ENCODE measurements at regions not wholly inside any gene's neighbourhood (a gene's known extent, or its start where the extent isn't known, plus 50 kb on each side); places are given as distances from the start of the nearest gene placed in this dataset.

DNA sequence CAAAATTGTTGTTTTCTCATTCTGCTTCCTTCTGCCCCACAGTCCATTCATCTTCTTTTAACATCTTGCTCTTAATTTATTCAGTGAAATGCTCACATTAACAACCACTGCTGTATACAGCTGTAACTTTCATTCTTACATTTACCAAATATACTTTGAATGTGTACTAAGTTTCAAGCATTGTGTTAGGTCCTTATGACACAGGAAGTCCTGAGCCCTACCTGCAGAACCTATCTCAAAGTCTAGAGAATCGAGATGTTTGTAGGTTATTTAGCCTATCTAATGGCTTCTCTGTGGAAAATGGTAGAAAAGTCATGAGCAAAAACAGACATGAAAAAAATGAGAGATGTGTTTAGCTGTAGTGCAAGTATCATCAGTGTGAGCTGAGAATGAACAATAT is 117.6 kb upstream of the MGAT4C start:
- H3K27ac Mint-ChIP-seq, result no peak overlapping the region
- no peaks in the 10 kb centered on the region for H3K9me3 Mint-ChIP-seq
- no peaks in the 10 kb centered on the region for H3K27me3 Mint-ChIP-seq
- no peaks in the 10 kb centered on the region for H3K36me3 Mint-ChIP-seq (ENCODE audit: low read depth)
- H3K4me3 Mint-ChIP-seq, result no peak overlapping the region
- no peaks in the 10 kb centered on the region for H3K4me1 Mint-ChIP-seq (ENCODE audit: low read depth)

DNA sequence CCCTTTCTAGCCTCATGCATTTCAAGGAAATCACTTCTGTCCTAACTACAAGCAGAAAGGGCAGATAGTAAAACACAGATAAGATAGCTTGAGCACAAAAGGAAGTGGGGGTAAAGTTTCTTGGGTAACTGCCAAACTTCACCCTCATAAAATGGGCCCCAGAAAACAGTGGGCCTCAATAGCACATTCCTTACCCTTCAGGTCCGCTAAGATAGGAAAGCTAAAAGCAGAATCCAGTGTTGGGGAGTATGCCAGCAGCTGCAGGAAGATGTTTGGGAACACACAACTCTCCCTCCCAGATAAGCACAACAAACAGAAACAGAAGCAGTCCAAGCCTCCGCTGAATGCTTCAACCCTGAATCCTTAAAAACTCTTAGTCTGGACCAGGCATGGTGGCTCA is 110.9 kb upstream of the MGAT4C start:
- Mint-ChIP-seq H3K27ac (no peak overlapping the region), H3K4me1 (ENCODE audit: low read depth) (no peaks in the 10 kb centered on the region), H3K36me3 (ENCODE audit: low read depth) (no peaks in the 10 kb centered on the region), H3K27me3 (no peaks in the 10 kb centered on the region), H3K9me3 (no peaks in the 10 kb centered on the region), H3K4me3 (no peak overlapping the region)

DNA sequence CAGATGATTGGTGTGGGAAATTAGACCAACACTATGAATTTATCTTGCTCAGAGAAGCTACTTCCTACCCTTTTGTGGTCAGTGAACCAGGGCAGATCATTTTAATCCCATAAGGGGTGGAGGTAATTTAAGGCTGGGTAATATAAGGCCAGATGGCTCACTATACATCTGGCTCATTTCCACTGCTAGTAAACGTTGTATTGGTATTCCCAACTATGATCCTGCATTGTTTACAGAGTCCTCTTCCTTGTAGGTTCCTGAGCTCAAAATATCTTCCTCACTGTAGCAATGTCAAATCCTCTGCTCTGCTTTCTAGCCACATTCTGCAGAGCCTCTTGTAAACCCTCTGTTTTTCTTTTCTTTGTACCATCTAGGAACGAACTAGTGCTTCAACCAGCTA is 93.0 kb upstream of the MGAT4C start:
- no peaks in the 10 kb centered on the region for H3K36me3 Mint-ChIP-seq (ENCODE audit: low read depth)
- H3K4me1 Mint-ChIP-seq (ENCODE audit: low read depth), result no peaks in the 10 kb centered on the region
- H3K9me3 Mint-ChIP-seq, result peaks cover 3% of the 10 kb centered on the region
- no peak overlapping the region for H3K4me3 Mint-ChIP-seq
- H3K27ac Mint-ChIP-seq, result no peak overlapping the region
- H3K27me3 Mint-ChIP-seq, result no peaks in the 10 kb centered on the region

DNA sequence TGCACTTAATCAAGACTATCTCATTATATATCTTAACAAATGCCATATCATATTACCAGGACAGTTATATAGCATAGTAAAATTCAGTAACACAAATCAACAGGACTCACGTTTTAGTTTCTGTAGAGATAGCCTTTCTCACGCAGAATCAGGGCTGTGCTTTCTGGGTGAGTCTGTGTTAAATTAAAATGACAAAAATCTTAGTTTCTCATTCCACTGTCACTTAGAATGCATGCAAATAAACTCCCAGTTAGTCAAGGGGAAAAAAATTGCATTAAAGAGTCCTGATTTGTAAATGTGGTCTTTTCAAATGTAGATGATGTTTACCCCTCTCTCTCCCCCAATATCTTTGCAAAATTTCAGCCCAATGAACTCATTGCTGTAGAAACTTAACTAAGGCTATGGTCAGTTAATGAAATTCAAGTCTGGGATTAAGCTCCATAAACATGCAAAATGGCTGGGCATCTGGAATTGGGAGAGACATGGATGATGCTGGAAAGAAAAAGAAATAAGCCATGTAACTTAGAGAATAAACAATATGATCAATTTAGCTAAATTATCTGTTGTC is 77.8 kb upstream of the MGAT4C start:
- no peak overlapping the region for H3K27ac Mint-ChIP-seq
- H3K9me3 Mint-ChIP-seq, result peaks cover 10% of the 10 kb centered on the region
- H3K27me3 Mint-ChIP-seq, result no peaks in the 10 kb centered on the region
- H3K4me3 Mint-ChIP-seq, result no peak overlapping the region
- H3K4me1 Mint-ChIP-seq (ENCODE audit: low read depth), result no peaks in the 10 kb centered on the region
- H3K36me3 Mint-ChIP-seq (ENCODE audit: low read depth), result no peaks in the 10 kb centered on the region

DNA sequence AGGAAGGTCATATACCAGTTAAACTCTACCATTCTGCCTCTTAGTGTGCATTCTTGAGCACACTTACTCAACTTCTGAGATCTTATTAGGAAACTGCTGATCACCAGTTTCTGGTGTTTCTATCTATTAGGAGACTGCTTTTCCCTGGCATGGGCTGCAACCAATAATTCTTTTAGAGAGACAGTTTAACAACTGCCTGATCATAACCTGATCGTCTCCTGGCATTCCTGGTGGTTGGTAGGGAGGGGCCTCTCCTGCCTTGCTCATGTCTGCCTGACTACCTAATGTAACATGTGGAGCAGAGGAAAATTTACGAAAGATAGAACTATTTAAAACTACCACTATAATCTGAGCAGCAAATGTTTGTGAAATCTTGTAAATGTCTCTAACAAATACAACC is 75.3 kb upstream of the MGAT4C start:
- Mint-ChIP-seq H3K4me1 (ENCODE audit: low read depth) (no peaks in the 10 kb centered on the region), H3K27me3 (no peaks in the 10 kb centered on the region), H3K36me3 (ENCODE audit: low read depth) (no peaks in the 10 kb centered on the region), H3K9me3 (peaks cover 8% of the 10 kb centered on the region), H3K27ac (no peak overlapping the region), H3K4me3 (no peak overlapping the region)

DNA sequence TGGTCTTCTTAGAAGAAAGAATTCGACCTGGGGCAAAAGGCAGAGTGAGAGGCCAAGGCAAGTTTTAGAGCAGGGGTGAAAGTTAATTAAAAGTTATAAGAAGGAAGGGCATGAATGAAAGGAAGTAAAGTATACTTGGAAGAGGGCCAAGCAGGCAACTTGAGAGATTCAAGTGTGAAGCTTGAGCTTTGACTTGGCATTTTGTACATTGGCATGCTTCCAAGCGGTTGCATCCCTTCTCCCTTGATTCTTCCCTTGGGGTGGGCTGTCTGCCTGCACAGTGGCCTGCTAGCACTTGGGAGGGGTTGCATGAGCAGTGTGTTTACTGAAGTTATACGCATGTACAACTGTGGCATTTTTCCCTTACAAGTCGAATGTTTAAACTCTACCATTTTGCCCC is 74.8 kb upstream of the MGAT4C start:
- H3K27me3 Mint-ChIP-seq, result no peaks in the 10 kb centered on the region
- H3K9me3 Mint-ChIP-seq, result peaks cover 4% of the 10 kb centered on the region
- no peak overlapping the region for H3K27ac Mint-ChIP-seq
- no peaks in the 10 kb centered on the region for H3K36me3 Mint-ChIP-seq (ENCODE audit: low read depth)
- no peaks in the 10 kb centered on the region for H3K4me1 Mint-ChIP-seq (ENCODE audit: low read depth)
- H3K4me3 Mint-ChIP-seq, result no peak overlapping the region

DNA sequence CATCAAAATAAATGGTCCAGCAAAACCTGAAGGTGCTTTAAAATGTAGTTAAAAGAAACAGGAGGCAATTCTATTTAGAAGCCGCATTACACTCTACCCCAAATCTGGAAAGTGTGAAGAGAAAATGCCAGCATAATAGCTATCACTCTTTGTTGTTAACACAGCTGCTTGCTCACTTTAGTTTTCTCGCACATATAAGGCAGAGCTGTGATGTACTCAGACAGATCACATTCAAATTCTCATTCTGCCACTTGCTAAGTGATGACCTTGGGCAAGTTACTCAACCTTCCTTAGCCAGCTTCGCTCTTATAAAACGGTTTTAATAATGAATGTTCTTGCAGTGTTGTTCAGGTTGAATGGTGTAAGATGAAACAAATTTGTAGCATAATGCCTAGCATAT is 56.0 kb upstream of the MGAT4C start:
- no peaks in the 10 kb centered on the region for H3K36me3 Mint-ChIP-seq (ENCODE audit: low read depth)
- H3K4me3 Mint-ChIP-seq, result no peak overlapping the region
- no peaks in the 10 kb centered on the region for H3K27me3 Mint-ChIP-seq
- H3K9me3 Mint-ChIP-seq, result peaks cover 7% of the 10 kb centered on the region
- no peak overlapping the region for H3K27ac Mint-ChIP-seq
- no peaks in the 10 kb centered on the region for H3K4me1 Mint-ChIP-seq (ENCODE audit: low read depth)
